ENCODE measurements at regions not wholly inside any gene's neighbourhood (a gene's known extent, or its start where the extent isn't known, plus 50 kb on each side); places are given as distances from the start of the nearest gene placed in this dataset.
A peak's percentile ranks its signal among the peaks of the same experiment; 100 is the strongest.
"Not testable (repeated sequence)": the region's sequence is repeated elsewhere in the genome, so short reads cannot be mapped to it uniquely, and the experiment has no call there.

DNA sequence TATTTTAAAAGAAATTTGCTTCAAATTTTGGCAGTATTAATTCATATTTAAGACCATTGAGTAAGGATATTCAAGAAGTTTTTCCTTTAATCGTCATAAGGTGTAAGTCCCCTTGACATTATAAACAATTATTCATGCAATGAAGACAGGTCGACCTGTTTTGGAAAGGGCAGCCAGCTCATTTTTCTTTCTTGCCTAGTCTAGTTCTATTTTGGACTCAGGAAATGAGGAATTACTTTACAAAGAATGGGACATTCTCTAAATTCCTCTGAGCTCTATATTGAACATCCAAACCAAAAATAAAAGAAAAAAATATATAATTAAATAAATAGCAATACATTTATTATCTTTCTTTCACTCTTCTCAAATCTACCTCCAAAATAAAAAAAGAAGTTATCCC is 595.6 kb upstream of the KIF2B start:
- no peaks in the 10 kb centered on the region for H3K4me1 Mint-ChIP-seq
- peaks cover 0 to 3% (median 0%) of the 10 kb centered on the region in 3 donors for H3K27me3 Mint-ChIP-seq (ENCODE audit: low read depth in 3 of 3)
- no peak overlapping the region for H3K27ac Mint-ChIP-seq
- peaks cover 0 to 4% (median 0%) of the 10 kb centered on the region in 3 donors for H3K36me3 Mint-ChIP-seq
- DNase-seq, result no peak
- H3K4me3 Mint-ChIP-seq, result no peak overlapping the region
- H3K9me3 Mint-ChIP-seq, result peaks cover 10 to 49% (median 39%) of the 10 kb centered on the region in 6 donors

DNA sequence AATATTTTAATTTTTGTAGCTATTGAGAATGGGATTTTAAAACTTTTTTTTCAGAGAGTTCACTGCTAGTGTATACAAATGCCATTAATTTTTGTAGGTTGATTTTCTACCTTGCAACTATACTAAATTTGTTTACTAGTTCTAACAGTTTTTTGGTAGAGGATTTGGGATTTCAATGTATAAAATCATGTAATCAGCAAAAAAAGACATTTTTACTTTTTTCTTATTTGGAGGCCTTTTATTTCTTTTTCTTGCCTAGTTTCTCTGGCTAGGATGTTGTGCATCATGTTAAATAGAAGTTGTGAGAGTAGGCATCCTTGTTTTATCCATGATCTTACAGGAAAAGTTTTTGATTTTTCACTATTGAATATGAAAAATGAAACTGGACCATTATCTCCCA is 602.9 kb upstream of the KIF2B start:
- Mint-ChIP-seq H3K4me3 (no peak overlapping the region), H3K27ac (no peak overlapping the region), H3K27me3 (ENCODE audit: low read depth in 3 of 3) (peaks cover 0 to 6% (median 0%) of the 10 kb centered on the region in 3 donors)

GRCh38 chr17:53218723-53219122 is 604.0 kb upstream of the KIF2B start:
- Mint-ChIP-seq H3K4me3 (peak overlapping the region in 1 of 5 donors; percentile 14), H3K4me1 (no peaks in the 10 kb centered on the region), H3K27ac (no peak overlapping the region), H3K36me3 (no peaks in the 10 kb centered on the region), H3K27me3 (ENCODE audit: low read depth in 3 of 3) (peaks cover 0 to 6% (median 0%) of the 10 kb centered on the region in 3 donors), H3K9me3 (peaks cover 13 to 40% (median 25%) of the 10 kb centered on the region in 6 donors)
- DNase-seq, result no peak

More for the DNA sequence above, 602.9 kb upstream of the KIF2B start:
- Mint-ChIP-seq H3K9me3 (peaks cover 12 to 39% (median 25%) of the 10 kb centered on the region in 6 donors), H3K36me3 (no peaks in the 10 kb centered on the region), H3K4me1 (no peaks in the 10 kb centered on the region)
- no peak for DNase-seq

- no peak overlapping the region for H3K27ac Mint-ChIP-seq
- H3K36me3 Mint-ChIP-seq, result no peaks in the 10 kb centered on the region
- peaks cover 13 to 44% (median 21%) of the 10 kb centered on the region in 6 donors for H3K9me3 Mint-ChIP-seq
- no peak overlapping the region for H3K4me3 Mint-ChIP-seq
- peaks cover 0 to 6% (median 0%) of the 10 kb centered on the region in 3 donors for H3K27me3 Mint-ChIP-seq (ENCODE audit: low read depth in 3 of 3)
- DNase-seq, result no peak
- H3K4me1 Mint-ChIP-seq, result no peaks in the 10 kb centered on the region
Measured at GRCh38 chr17:53217311-53217710, 605.4 kb upstream of the KIF2B start.

DNA sequence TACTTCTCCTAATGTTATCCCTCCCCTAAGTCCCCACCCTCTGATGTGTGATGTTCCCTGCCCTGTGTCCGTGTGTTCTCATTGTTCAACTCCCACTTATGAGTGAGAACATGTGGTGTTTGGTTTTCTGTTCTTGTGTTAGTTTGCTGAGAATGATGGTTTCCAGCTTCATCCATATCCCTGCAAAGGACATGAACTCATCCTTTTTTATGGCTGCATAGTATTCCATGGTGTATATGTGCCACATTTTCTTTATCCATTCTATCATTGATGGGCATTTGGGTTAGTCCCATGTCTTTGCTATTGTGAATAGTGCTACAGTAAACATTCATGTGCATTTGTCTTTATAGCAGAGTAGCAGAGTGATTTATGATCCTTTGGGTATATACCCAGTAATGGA is 613.8 kb upstream of the KIF2B start:
- not testable (repeated sequence) for DNase-seq; H3K4me3 Mint-ChIP-seq; H3K27me3 Mint-ChIP-seq (ENCODE audit: low read depth in 3 of 3); H3K36me3 Mint-ChIP-seq; H3K27ac Mint-ChIP-seq; H3K4me1 Mint-ChIP-seq
- peaks cover 16 to 60% (median 26%) of the 10 kb centered on the region in 6 donors for H3K9me3 Mint-ChIP-seq

DNA sequence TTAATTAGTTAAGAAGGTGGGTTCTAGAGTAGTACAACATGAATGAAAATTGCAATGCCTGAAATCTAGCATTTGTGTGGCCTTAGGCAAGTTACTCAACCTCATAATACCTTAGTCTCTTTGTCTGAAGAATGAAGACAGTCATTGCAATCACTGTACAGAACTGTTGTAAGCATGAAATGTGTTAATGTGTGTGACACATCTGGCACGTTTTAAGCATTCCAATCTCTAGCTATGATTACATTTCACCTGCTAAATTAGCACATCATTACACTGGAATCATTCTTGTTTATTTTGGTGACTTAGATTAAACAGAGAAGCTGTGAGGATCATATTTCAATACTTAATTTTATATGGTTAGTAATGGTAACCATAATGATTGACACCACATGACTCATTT is 629.7 kb upstream of the KIF2B start:
- Mint-ChIP-seq H3K27me3 (ENCODE audit: low read depth in 3 of 3) (no peaks in the 10 kb centered on the region), H3K27ac (no peak overlapping the region), H3K4me3 (no peak overlapping the region), H3K36me3 (no peaks in the 10 kb centered on the region), H3K9me3 (peaks cover 2 to 24% (median 10%) of the 10 kb centered on the region in 6 donors), H3K4me1 (no peaks in the 10 kb centered on the region)
- no peak for DNase-seq

DNA sequence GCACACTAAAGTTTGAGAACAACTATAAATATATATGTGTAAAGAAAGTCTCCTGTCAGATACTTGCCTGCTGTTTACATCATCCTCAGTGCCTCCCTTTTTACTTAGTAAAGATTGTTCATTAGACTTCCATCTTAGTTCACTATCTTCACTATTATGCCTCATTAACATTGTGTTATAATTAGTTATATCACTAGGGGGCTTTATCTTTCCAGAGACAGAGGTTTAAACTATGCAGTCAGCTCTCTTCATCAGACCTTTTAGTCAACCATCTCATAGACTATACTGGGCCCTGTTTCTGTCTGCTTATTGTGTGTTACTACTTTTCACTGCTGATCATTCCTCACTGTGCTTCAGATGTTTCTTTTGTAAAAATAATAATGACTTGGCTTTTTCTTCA is 630.8 kb upstream of the KIF2B start:
- no peak overlapping the region for H3K27ac Mint-ChIP-seq

DNA sequence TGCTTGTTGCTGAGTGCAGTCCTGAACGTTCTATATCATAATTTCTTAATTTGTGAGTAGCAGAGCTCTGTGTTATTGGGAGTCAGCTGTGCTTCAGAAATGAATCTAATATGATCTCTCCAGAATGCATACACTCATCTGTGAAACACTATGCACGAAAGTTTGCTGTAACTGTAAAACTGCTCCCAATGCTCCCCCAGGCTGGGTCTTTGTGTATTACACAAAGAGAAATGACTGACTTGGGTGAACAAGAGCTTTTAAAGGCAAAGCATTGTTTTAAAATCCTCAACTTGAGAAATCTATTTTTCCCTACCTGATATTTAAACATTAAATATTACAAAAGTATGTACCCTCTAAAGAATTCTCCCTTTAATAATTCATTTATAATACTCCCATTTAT is 636.7 kb upstream of the KIF2B start:
- H3K4me1 Mint-ChIP-seq, result no peaks in the 10 kb centered on the region
- DNase-seq, result no peak
- peaks cover 3 to 56% (median 38%) of the 10 kb centered on the region in 6 donors for H3K9me3 Mint-ChIP-seq
- H3K4me3 Mint-ChIP-seq, result no peak overlapping the region
- no peak overlapping the region for H3K27ac Mint-ChIP-seq
- H3K27me3 Mint-ChIP-seq (ENCODE audit: low read depth in 3 of 3), result peaks cover 0 to 2% (median 0%) of the 10 kb centered on the region in 3 donors
- H3K36me3 Mint-ChIP-seq, result no peaks in the 10 kb centered on the region

More for the DNA sequence above, 630.8 kb upstream of the KIF2B start:
- no peaks in the 10 kb centered on the region for H3K36me3 Mint-ChIP-seq
- no peak for DNase-seq
- no peaks in the 10 kb centered on the region for H3K4me1 Mint-ChIP-seq
- H3K4me3 Mint-ChIP-seq, result no peak overlapping the region
- H3K27me3 Mint-ChIP-seq (ENCODE audit: low read depth in 3 of 3), result no peaks in the 10 kb centered on the region
- H3K9me3 Mint-ChIP-seq, result peaks cover 2 to 25% (median 10%) of the 10 kb centered on the region in 6 donors

- peaks cover 5 to 48% (median 22%) of the 10 kb centered on the region in 6 donors for H3K9me3 Mint-ChIP-seq
- H3K27me3 Mint-ChIP-seq (ENCODE audit: low read depth in 3 of 3), result no peaks in the 10 kb centered on the region
- H3K36me3 Mint-ChIP-seq, result no peaks in the 10 kb centered on the region
- H3K4me1 Mint-ChIP-seq, result no peaks in the 10 kb centered on the region
- H3K4me3 Mint-ChIP-seq, result no peak overlapping the region
- no peak overlapping the region for H3K27ac Mint-ChIP-seq
- no peak for DNase-seq
Measured at GRCh38 chr17:53176629-53177028, 646.1 kb upstream of the KIF2B start.

GRCh38 chr17:53168413-53168812 is 654.3 kb upstream of the KIF2B start:
- H3K27ac Mint-ChIP-seq, result no peak overlapping the region
- no peaks in the 10 kb centered on the region for H3K36me3 Mint-ChIP-seq
- H3K4me1 Mint-ChIP-seq, result no peaks in the 10 kb centered on the region
- no peak overlapping the region for H3K4me3 Mint-ChIP-seq
- H3K27me3 Mint-ChIP-seq (ENCODE audit: low read depth in 3 of 3), result peaks cover 0 to 2% (median 0%) of the 10 kb centered on the region in 3 donors
- no peak for DNase-seq
- peaks cover 4 to 37% (median 11%) of the 10 kb centered on the region in 6 donors for H3K9me3 Mint-ChIP-seq

GRCh38 chr17:53166731-53167130 is 656.0 kb upstream of the KIF2B start:
- peaks cover 0 to 5% (median 2%) of the 10 kb centered on the region in 3 donors for H3K27me3 Mint-ChIP-seq (ENCODE audit: low read depth in 3 of 3)
- no peaks in the 10 kb centered on the region for H3K4me1 Mint-ChIP-seq
- H3K36me3 Mint-ChIP-seq, result peaks cover 0 to 4% (median 0%) of the 10 kb centered on the region in 3 donors
- H3K4me3 Mint-ChIP-seq, result no peak overlapping the region
- no peak overlapping the region for H3K27ac Mint-ChIP-seq
- H3K9me3 Mint-ChIP-seq, result peaks cover 2 to 40% (median 15%) of the 10 kb centered on the region in 6 donors
- DNase-seq, result no peak

DNA sequence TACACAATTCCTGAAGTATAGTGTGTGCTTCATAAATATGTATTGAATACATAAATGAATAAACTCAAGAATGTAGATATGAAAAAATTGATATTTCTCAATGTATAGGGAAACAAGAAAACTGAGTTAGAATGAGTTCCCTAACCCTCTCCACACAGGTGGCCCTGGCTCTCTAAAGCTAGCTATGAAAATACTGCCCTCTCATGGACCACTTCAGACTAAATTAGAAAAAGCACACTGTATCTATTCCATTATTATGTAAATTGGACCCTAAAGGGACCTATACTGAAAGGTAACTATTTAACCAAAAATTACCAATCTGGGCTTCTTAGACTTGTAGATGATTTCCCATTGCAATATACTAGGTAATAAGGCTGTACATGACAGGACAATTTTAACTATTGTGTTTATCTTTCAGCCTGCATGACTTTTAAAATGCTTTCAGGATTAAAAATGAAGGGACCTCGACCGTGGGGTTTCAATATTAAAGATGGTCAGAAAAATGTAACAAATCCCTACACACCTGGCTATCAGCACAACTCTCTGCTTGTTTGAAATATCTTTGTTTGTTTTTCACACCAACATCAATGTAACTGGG is 672.5 kb upstream of the KIF2B start:
- H3K4me3 Mint-ChIP-seq, result no peak overlapping the region
- H3K9me3 Mint-ChIP-seq, result peaks cover 0 to 20% (median 7%) of the 10 kb centered on the region in 6 donors
- no peak overlapping the region for H3K27ac Mint-ChIP-seq
- no peaks in the 10 kb centered on the region for H3K27me3 Mint-ChIP-seq (ENCODE audit: low read depth in 3 of 3)
- no peaks in the 10 kb centered on the region for H3K4me1 Mint-ChIP-seq
- H3K36me3 Mint-ChIP-seq, result no peaks in the 10 kb centered on the region
- DNase-seq, result no peak

GRCh38 chr17:53149316-53149715 is 673.4 kb upstream of the KIF2B start:
- DNase-seq, result no peak
- Mint-ChIP-seq H3K27ac (no peak overlapping the region), H3K36me3 (no peaks in the 10 kb centered on the region), H3K9me3 (peaks cover 0 to 21% (median 7%) of the 10 kb centered on the region in 6 donors), H3K4me3 (no peak overlapping the region), H3K27me3 (ENCODE audit: low read depth in 3 of 3) (no peaks in the 10 kb centered on the region), H3K4me1 (no peaks in the 10 kb centered on the region)

- Mint-ChIP-seq H3K27ac (no peak overlapping the region), H3K36me3 (no peaks in the 10 kb centered on the region), H3K4me1 (no peaks in the 10 kb centered on the region), H3K4me3 (no peak overlapping the region), H3K27me3 (ENCODE audit: low read depth in 3 of 3) (peaks cover 0 to 2% (median 0%) of the 10 kb centered on the region in 3 donors), H3K9me3 (peaks cover 0 to 24% (median 12%) of the 10 kb centered on the region in 6 donors)
- no peak for DNase-seq
Measured at GRCh38 chr17:53148058-53148457, 674.7 kb upstream of the KIF2B start.

- no peaks in the 10 kb centered on the region for H3K36me3 Mint-ChIP-seq
- DNase-seq, result no peak
- H3K4me3 Mint-ChIP-seq, result no peak overlapping the region
- H3K4me1 Mint-ChIP-seq, result no peaks in the 10 kb centered on the region
- H3K9me3 Mint-ChIP-seq, result peaks cover 0 to 21% (median 11%) of the 10 kb centered on the region in 6 donors
- H3K27ac Mint-ChIP-seq, result no peak overlapping the region
- peaks cover 0 to 2% (median 0%) of the 10 kb centered on the region in 3 donors for H3K27me3 Mint-ChIP-seq (ENCODE audit: low read depth in 3 of 3)
Measured at GRCh38 chr17:53142890-53143289, 679.8 kb upstream of the KIF2B start.
